ENCODE measurements at regions not wholly inside any gene's neighbourhood (a gene's known extent, or its start where the extent isn't known, plus 50 kb on each side); places are given as distances from the start of the nearest gene placed in this dataset.

- no peak overlapping the region for H3K4me2 ChIP-seq (ENCODE audit: low read depth, low read length, poor library complexity, severe bottlenecking)
- no peak overlapping the region for H2AFZ ChIP-seq (ENCODE audit: low read length)
- H3K79me2 ChIP-seq (ENCODE audit: insufficient read depth, low read length) = no peaks in the 10 kb centered on the region
- H3K9me2 ChIP-seq (replicated peaks; ENCODE audit: low read depth, low read length) = no peaks in the 10 kb centered on the region
- H3K9me3 ChIP-seq (ENCODE audit: insufficient read depth, low read depth, low read length) = no peaks in the 10 kb centered on the region
- H3K9ac ChIP-seq (ENCODE audit: low read depth, low read length, poor library complexity, severe bottlenecking) = no peak overlapping the region
- H3K27me3 ChIP-seq (ENCODE audit: insufficient read depth, low read length, poor library complexity, severe bottlenecking) = no peaks in the 10 kb centered on the region
- H3F3A ChIP-seq (ENCODE audit: low read depth) = no peaks in the 10 kb centered on the region
- no peak overlapping the region for H3K4me3 ChIP-seq (ENCODE audit: low read length, poor library complexity, severe bottlenecking)
- no peaks in the 10 kb centered on the region for H4K20me1 ChIP-seq (ENCODE audit: insufficient read depth, low read length, poor library complexity, severe bottlenecking)
- H3K4me1 ChIP-seq (ENCODE audit: insufficient read depth, low read length, poor library complexity, severe bottlenecking) = no peaks in the 10 kb centered on the region
- H3K36me3 ChIP-seq (ENCODE audit: insufficient read depth, low read length) = no peaks in the 10 kb centered on the region
- TF ChIP-seq CTCF (conservative IDR thresholded peaks at IDR 0.05; ENCODE audit: low read length) (no peak), EZH2phosphoT487 (IDR thresholded peaks at IDR 0.05; ENCODE audit: borderline replicate concordance) (no peak)
Measured at GRCh38 chr7:32219416-32219815, 149.2 kb upstream of the PDE1C start.

GRCh38 chr7:32218741-32219288, 148.6 kb upstream of the PDE1C start:
- TF ChIP-seq CTCF (conservative IDR thresholded peaks at IDR 0.05; ENCODE audit: low read length) (no peak), EZH2phosphoT487 (IDR thresholded peaks at IDR 0.05; ENCODE audit: borderline replicate concordance) (no peak)
- Histone ChIP-seq H3F3A (ENCODE audit: low read depth) (no peaks in the 10 kb centered on the region), H3K4me1 (ENCODE audit: insufficient read depth, low read length, poor library complexity, severe bottlenecking) (no peaks in the 10 kb centered on the region), H3K9ac (ENCODE audit: low read depth, low read length, poor library complexity, severe bottlenecking) (no peak overlapping the region), H3K9me3 (ENCODE audit: insufficient read depth, low read depth, low read length) (no peaks in the 10 kb centered on the region), H4K20me1 (ENCODE audit: insufficient read depth, low read length, poor library complexity, severe bottlenecking) (no peaks in the 10 kb centered on the region), H3K36me3 (ENCODE audit: insufficient read depth, low read length) (no peaks in the 10 kb centered on the region), H3K9me2 (replicated peaks; ENCODE audit: low read depth, low read length) (no peaks in the 10 kb centered on the region), H3K4me3 (ENCODE audit: low read length, poor library complexity, severe bottlenecking) (no peak overlapping the region), H3K4me2 (ENCODE audit: low read depth, low read length, poor library complexity, severe bottlenecking) (no peak overlapping the region), H3K79me2 (ENCODE audit: insufficient read depth, low read length) (no peaks in the 10 kb centered on the region), H2AFZ (ENCODE audit: low read length) (no peak overlapping the region), H3K27me3 (ENCODE audit: insufficient read depth, low read length, poor library complexity, severe bottlenecking) (no peaks in the 10 kb centered on the region)

- no peaks in the 10 kb centered on the region for H3K79me2 ChIP-seq (ENCODE audit: insufficient read depth, low read length)
- no peak overlapping the region for H3K4me3 ChIP-seq (ENCODE audit: low read length, poor library complexity, severe bottlenecking)
- no peak overlapping the region for H3K4me2 ChIP-seq (ENCODE audit: low read depth, low read length, poor library complexity, severe bottlenecking)
- H3K36me3 ChIP-seq (ENCODE audit: insufficient read depth, low read length) = no peaks in the 10 kb centered on the region
- no peaks in the 10 kb centered on the region for H3F3A ChIP-seq (ENCODE audit: low read depth)
- H4K20me1 ChIP-seq (ENCODE audit: insufficient read depth, low read length, poor library complexity, severe bottlenecking) = no peaks in the 10 kb centered on the region
- H2AFZ ChIP-seq (ENCODE audit: low read length) = no peak overlapping the region
- TF ChIP-seq CTCF (conservative IDR thresholded peaks at IDR 0.05; ENCODE audit: low read length) = no peak
- TF ChIP-seq EZH2phosphoT487 (IDR thresholded peaks at IDR 0.05; ENCODE audit: borderline replicate concordance) = no peak
- no peaks in the 10 kb centered on the region for H3K27me3 ChIP-seq (ENCODE audit: insufficient read depth, low read length, poor library complexity, severe bottlenecking)
- no peak overlapping the region for H3K9ac ChIP-seq (ENCODE audit: low read depth, low read length, poor library complexity, severe bottlenecking)
- H3K9me2 ChIP-seq (replicated peaks; ENCODE audit: low read depth, low read length) = no peaks in the 10 kb centered on the region
- no peaks in the 10 kb centered on the region for H3K4me1 ChIP-seq (ENCODE audit: insufficient read depth, low read length, poor library complexity, severe bottlenecking)
- H3K9me3 ChIP-seq (ENCODE audit: insufficient read depth, low read depth, low read length) = no peaks in the 10 kb centered on the region
Measured at GRCh38 chr7:32218154-32218467, 147.9 kb upstream of the PDE1C start.

Data from Loucy (cell line).